ENCODE measurements at regions not wholly inside any gene's neighbourhood (a gene's known extent, or its start where the extent isn't known, plus 50 kb on each side); places are given as distances from the start of the nearest gene placed in this dataset.

DNA sequence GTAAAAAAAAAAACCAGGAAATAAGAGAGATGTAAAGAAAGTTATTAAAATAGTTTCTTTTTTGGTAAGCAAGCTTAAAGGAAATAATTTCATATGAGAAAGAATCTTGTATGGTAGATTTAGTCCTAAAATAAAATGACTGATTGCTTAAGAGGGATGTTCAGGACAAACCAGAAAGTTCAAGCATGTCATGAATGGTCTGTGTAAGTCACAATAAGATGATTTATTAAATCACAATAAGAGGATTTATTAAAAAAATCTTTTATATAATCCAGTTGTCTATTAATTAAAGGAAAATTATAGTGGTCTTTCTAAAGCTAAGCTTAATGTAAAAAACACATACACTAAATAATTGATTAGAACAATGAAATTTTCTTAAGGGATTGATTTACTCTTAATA, 91.8 kb upstream of the OR13F1 start:
- TF ChIP-seq CTCF (CRISPR knock-in tag; IDR thresholded peaks at IDR 0.05): no peak
- no peak for TF ChIP-seq ZNF292 (CRISPR knock-in tag; IDR thresholded peaks at IDR 0.05; ENCODE audit: borderline replicate concordance, low read depth)
- TF ChIP-seq DNMT3B (CRISPR knock-in tag; conservative IDR thresholded peaks at IDR 0.05): no peak
- TF ChIP-seq CHD2 (IDR thresholded peaks at IDR 0.05; ENCODE audit: low read depth, low read length): no peak
- TF ChIP-seq ZNF674 (CRISPR knock-in tag; IDR thresholded peaks at IDR 0.05; ENCODE audit: low read depth): no peak
